OCI-LY7 (cell line): ENCODE measurements at regions not wholly inside any gene's neighbourhood (a gene's known extent, or its start where the extent isn't known, plus 50 kb on each side); places are given as distances from the start of the nearest gene placed in this dataset.

ENCODE experiments used
- BruUV-seq: library from RNA; stranded (reverse); fragments of 400-500 nt; replicated peaks from 2 replicates; lab custom pipeline; 2021; lab: Mats Ljungman, UMichigan
- CTCF ChIA-PET: fragments of 300-600 bp; sonication (Branson Sonifier 250); formaldehyde crosslinking; loops from one replicate; lab custom pipeline; 2022; ENCODE audit warnings: antibody characterized with exemption; ENCODE audit not compliant: unreplicated experiment; lab: Charles Lee
- POLR2A ChIA-PET: fragments of 300-600 bp; sonication (Branson Sonifier 250); formaldehyde crosslinking; loops from one replicate; lab custom pipeline; 2022; ENCODE audit warnings: antibody characterized with exemption; lab: Charles Lee
- DNase-seq: peaks from one replicate; pipeline ENCODE4 v3.0.0-alpha.2; 2015; ENCODE audit warnings: low spot score
- H2AFZ ChIP-seq: fragments of 200-600 bp; sonication (generic), shearing (Covaris generic); 2 replicates; pipeline ENCODE4 v1.6.1; 2014; ENCODE audit warnings: mild to moderate bottlenecking, antibody characterized with exemption, low read length, moderate library complexity
- H3K27ac ChIP-seq: fragments of 200-600 bp; sonication (generic); 2 replicates; pipeline ENCODE4 v1.5.1; 2014; ENCODE audit warnings: mixed run types, low read depth, mild to moderate bottlenecking, moderate library complexity, low read length, inconsistent platforms; ENCODE audit not compliant: poor library complexity, severe bottlenecking
- H3K36me3 ChIP-seq: fragments of 200-600 bp; sonication (generic); 2 replicates; pipeline ENCODE4 v1.6.1; 2014; ENCODE audit warnings: mild to moderate bottlenecking, antibody characterized with exemption, low read length, moderate library complexity, mixed read lengths; ENCODE audit not compliant: insufficient read depth
- H3K4me1 ChIP-seq: fragments of 200-600 bp; sonication (generic); 2 replicates; pipeline ENCODE4 v1.5.1; 2014; ENCODE audit warnings: mild to moderate bottlenecking, low read length; ENCODE audit not compliant: insufficient read depth, poor library complexity, severe bottlenecking
- H3K4me2 ChIP-seq: fragments of 200-600 bp; sonication (generic); 2 replicates; pipeline ENCODE4 v1.6.1; 2014; ENCODE audit warnings: mild to moderate bottlenecking, low read length
- H3K4me3 ChIP-seq: fragments of 200-600 bp; sonication (generic); 2 replicates; pipeline ENCODE4 v1.5.1; 2014; ENCODE audit warnings: mild to moderate bottlenecking, low read depth, low read length; ENCODE audit not compliant: poor library complexity, severe bottlenecking
- H3K79me2 ChIP-seq: fragments of 200-600 bp; sonication (generic); 2 replicates; pipeline ENCODE4 v1.6.1; 2016; ENCODE audit warnings: low read depth, mild to moderate bottlenecking, low read length, moderate library complexity, mixed read lengths; ENCODE audit not compliant: insufficient read depth
- H3K9me2 ChIP-seq: fragments of 200-600 bp; sonication (generic); 2 replicates; pipeline ENCODE4 v1.6.1; 2016; ENCODE audit warnings: mild to moderate bottlenecking, low read length, mixed read lengths; ENCODE audit not compliant: insufficient read depth
- H3K9me3 ChIP-seq: fragments of 200-600 bp; sonication (generic); 2 replicates; pipeline ENCODE4 v1.6.1; 2014; ENCODE audit warnings: mild to moderate bottlenecking, mixed run types, low read length, mixed read lengths
- H4K20me1 ChIP-seq: fragments of 200-600 bp; sonication (generic); 2 replicates; pipeline ENCODE4 v1.6.1; 2014; ENCODE audit warnings: mild to moderate bottlenecking, antibody characterized with exemption, low read length, moderate library complexity, mixed read lengths; ENCODE audit not compliant: insufficient read depth
- EZH2phosphoT487 ChIP-seq: fragments of 200-600 bp; sonication (generic); IDR thresholded peaks from 2 replicates; pipeline ENCODE4 v1.6.1; 2018; ENCODE audit warnings: low read depth, borderline replicate concordance, mild to moderate bottlenecking, mixed run types, antibody characterized with exemption, low read length, moderate library complexity, mixed read lengths
- intact Hi-C: fragments of 100-400 bp; cut with micrococcal nuclease; formaldehyde crosslinking; loops from one replicate; pipeline ENCODE4 v1.10.0; 2022; ENCODE audit not compliant: unreplicated experiment
- TF ChIP-seq, protein P1 (sequence below): fragments of 200-600 bp; sonication (generic); conservative IDR thresholded peaks from 2 replicates; pipeline ENCODE4 v1.5.1; 2014; ENCODE audit warnings: mild to moderate bottlenecking, antibody characterized with exemption, low read length, moderate library complexity, mixed read lengths

DNA sequence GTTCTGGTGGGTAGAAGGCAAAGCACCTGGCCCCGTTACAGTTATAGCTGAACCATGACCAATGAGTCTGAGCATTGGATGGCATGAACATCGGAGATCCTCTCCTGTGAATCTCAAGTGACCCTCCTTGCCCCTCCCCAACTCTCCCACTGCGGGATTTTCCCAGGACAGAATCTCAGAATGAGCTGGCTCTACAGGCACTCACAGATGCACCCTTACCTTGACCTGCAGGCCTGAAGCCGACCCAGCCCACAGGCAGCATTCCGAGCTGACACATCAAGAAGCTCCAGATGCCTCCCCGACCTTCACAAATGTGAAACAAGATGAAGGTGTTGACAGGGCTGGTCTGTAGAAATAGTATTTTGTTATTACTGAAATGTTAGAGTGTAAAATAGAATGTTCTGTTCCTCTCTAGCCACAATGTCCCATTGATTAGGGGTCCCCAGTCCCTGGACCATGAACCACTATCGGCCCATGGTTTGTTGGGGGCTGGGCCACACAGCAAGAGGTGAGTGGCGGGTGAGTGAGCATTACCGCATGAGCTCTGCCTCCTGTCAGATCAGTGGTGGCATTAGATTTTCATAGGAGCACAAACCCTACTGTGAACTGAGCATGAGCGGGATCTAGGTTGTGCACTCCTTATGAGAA lies 263.4 kb downstream of the AUH start:
- no peaks in the 10 kb centered on the region for H3K9me3 ChIP-seq
- no peak overlapping the region for H2AFZ ChIP-seq
- TF ChIP-seq, protein P1, sequence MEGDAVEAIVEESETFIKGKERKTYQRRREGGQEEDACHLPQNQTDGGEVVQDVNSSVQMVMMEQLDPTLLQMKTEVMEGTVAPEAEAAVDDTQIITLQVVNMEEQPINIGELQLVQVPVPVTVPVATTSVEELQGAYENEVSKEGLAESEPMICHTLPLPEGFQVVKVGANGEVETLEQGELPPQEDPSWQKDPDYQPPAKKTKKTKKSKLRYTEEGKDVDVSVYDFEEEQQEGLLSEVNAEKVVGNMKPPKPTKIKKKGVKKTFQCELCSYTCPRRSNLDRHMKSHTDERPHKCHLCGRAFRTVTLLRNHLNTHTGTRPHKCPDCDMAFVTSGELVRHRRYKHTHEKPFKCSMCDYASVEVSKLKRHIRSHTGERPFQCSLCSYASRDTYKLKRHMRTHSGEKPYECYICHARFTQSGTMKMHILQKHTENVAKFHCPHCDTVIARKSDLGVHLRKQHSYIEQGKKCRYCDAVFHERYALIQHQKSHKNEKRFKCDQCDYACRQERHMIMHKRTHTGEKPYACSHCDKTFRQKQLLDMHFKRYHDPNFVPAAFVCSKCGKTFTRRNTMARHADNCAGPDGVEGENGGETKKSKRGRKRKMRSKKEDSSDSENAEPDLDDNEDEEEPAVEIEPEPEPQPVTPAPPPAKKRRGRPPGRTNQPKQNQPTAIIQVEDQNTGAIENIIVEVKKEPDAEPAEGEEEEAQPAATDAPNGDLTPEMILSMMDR = no peak
- no peak for TF ChIP-seq EZH2phosphoT487
- H3K4me1 ChIP-seq = peaks cover 32% of the 10 kb centered on the region
- no peaks in the 10 kb centered on the region for H4K20me1 ChIP-seq
- H3K36me3 ChIP-seq = no peaks in the 10 kb centered on the region
- no peak overlapping the region for H3K4me2 ChIP-seq
- no peaks in the 10 kb centered on the region for H3K79me2 ChIP-seq
- BruUV-seq = no TSS peak
- H3K27ac ChIP-seq = no peak overlapping the region
- H3K9me2 ChIP-seq = no peaks in the 10 kb centered on the region
- no peak for DNase-seq
- ChIA-PET POLR2A (no interaction called here), CTCF (no interaction called here)
- intact Hi-C loops = no loop called here
- no peak overlapping the region for H3K4me3 ChIP-seq

DNA sequence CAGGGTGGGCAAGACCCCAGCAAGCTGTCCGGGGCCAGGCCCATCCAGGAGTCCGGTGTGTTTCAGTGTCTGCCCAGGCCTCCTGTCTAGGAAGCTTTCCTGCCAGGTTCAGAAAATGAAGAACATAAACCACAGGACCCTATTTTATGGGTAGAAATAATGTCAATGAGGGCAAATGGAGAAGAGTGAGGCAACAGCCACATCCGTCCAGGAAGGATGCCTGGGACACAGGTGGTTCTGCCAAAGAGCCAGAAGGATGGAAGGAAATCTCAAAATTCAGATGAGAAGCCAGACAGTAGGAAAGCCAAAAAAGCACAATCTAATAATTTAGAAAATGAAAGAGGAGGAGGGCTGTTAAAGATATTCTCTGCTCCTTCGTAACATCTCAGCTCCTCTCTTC lies 262.3 kb downstream of the AUH start:
- no peaks in the 10 kb centered on the region for H3K9me2 ChIP-seq
- no peaks in the 10 kb centered on the region for H4K20me1 ChIP-seq
- H3K27ac ChIP-seq = no peak overlapping the region
- no peaks in the 10 kb centered on the region for H3K9me3 ChIP-seq
- H3K4me3 ChIP-seq = no peak overlapping the region
- no peaks in the 10 kb centered on the region for H3K79me2 ChIP-seq
- peak overlapping the region; percentile 49; the same call in 1 of the 2 replicates for H3K4me2 ChIP-seq
- no peaks in the 10 kb centered on the region for H3K36me3 ChIP-seq
- H2AFZ ChIP-seq = no peak overlapping the region
- no TSS peak for BruUV-seq
- peaks cover 32% of the 10 kb centered on the region for H3K4me1 ChIP-seq
- no peak for DNase-seq
- TF ChIP-seq, protein P1 = no peak
- no peak for TF ChIP-seq EZH2phosphoT487
- intact Hi-C loops = no loop called here
- ChIA-PET POLR2A (interaction anchor here (0.7 to 1.0 kb wide), 5 partner anchors 9 to 266 kb away, joined by 3 to 5 read pairs (median 4); no protein-coding TSS in a partner anchor), CTCF (no interaction called here)

DNA sequence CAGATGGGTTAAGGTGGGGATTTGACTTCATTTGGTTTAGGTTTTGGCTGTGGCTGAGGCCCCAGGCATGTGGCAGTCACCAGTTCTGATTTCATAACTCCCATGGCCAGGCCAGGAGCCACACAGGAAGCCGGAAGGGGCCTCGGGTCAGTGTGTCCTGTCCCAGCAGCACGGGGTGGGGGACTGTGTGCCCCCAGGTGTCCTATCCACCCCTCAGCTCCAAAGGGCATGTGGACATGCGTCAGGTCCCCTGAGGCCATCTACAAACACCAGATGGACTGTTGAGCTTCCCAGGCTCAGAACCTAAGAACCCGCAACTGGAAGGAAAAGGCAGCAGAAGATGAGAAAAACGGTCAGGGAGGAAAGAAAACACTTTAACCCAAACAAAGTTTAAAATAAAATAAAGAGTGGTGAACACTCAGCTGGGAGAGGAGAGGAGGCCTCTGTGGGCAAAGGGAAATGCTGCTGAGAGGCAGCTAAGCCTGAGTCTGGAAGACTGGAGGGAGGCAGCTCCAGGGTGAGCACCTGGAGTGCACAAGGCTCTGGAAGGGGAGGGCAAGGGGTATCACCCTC lies 260.8 kb downstream of the AUH start:
- peak overlapping the region; percentile 49 for H3K4me2 ChIP-seq
- CTCF ChIA-PET = no interaction called here
- no peaks in the 10 kb centered on the region for H3K79me2 ChIP-seq
- H3K9me2 ChIP-seq = no peaks in the 10 kb centered on the region
- intact Hi-C loops = loop anchor here (10.0 kb wide), 1 partner anchor 264 kb away; the partner anchor contains the start of gene AUH
- TF ChIP-seq, protein P1 = no peak
- TF ChIP-seq EZH2phosphoT487 = no peak
- peak overlapping the region; percentile 58; the same call in 1 of the 2 replicates for H2AFZ ChIP-seq
- POLR2A ChIA-PET = interaction anchor here (1.0 kb wide), 1 partner anchor 69 kb away, joined by 3 read pairs; no protein-coding TSS in a partner anchor
- no TSS peak for BruUV-seq
- H3K9me3 ChIP-seq = no peaks in the 10 kb centered on the region
- no peak for DNase-seq
- H3K36me3 ChIP-seq = no peaks in the 10 kb centered on the region
- no peak overlapping the region for H3K4me3 ChIP-seq
- no peaks in the 10 kb centered on the region for H4K20me1 ChIP-seq
- H3K4me1 ChIP-seq = peaks cover 32% of the 10 kb centered on the region
- no peak overlapping the region for H3K27ac ChIP-seq
